OCI-LY1 (cell line): ENCODE measurements at regions not wholly inside any gene's neighbourhood (a gene's known extent, or its start where the extent isn't known, plus 50 kb on each side); places are given as distances from the start of the nearest gene placed in this dataset.

ENCODE experiments used
- EZH2 ChIP-seq: fragments of 200-600 bp; sonication (generic), shearing (Covaris generic); IDR thresholded peaks from 2 replicates; pipeline ENCODE4 v1.8.0; 2017; ENCODE audit warnings: borderline replicate concordance, mixed run types, mild to moderate bottlenecking, antibody characterized with exemption, low read length, moderate library complexity, mixed read lengths
- TF ChIP-seq, protein P1 (sequence below): fragments of 200-600 bp; sonication (generic), shearing (Covaris generic); IDR thresholded peaks from 2 replicates; pipeline ENCODE4 v1.5.1; 2017; ENCODE audit warnings: mild to moderate bottlenecking, antibody characterized with exemption, low read length, moderate library complexity, mixed read lengths

DNA sequence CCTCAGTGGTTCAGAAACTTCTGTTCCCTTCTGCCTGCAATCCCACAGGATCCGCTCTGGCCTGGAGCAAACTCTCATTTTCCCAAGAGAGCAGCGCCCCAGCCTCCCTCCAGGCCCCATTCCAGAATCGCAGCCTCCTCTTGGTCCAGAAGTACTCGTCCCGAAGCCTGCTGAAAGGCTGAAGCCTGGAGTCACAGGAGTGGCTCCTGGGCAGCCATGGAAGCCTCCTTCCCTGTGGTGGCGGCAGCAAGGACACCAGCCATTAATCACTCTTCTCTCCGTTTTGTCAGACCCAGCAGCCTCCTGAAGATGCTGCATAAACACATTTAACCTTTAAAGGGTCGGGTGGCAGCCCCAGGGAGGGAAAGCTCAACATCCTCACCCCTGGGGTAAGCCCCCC, 66.9 kb upstream of the TNRC6C start:
- TF ChIP-seq, protein P1, sequence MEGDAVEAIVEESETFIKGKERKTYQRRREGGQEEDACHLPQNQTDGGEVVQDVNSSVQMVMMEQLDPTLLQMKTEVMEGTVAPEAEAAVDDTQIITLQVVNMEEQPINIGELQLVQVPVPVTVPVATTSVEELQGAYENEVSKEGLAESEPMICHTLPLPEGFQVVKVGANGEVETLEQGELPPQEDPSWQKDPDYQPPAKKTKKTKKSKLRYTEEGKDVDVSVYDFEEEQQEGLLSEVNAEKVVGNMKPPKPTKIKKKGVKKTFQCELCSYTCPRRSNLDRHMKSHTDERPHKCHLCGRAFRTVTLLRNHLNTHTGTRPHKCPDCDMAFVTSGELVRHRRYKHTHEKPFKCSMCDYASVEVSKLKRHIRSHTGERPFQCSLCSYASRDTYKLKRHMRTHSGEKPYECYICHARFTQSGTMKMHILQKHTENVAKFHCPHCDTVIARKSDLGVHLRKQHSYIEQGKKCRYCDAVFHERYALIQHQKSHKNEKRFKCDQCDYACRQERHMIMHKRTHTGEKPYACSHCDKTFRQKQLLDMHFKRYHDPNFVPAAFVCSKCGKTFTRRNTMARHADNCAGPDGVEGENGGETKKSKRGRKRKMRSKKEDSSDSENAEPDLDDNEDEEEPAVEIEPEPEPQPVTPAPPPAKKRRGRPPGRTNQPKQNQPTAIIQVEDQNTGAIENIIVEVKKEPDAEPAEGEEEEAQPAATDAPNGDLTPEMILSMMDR = no peak
- no peak for TF ChIP-seq EZH2
